ENCODE measurements at regions not wholly inside any gene's neighbourhood (a gene's known extent, or its start where the extent isn't known, plus 50 kb on each side); places are given as distances from the start of the nearest gene placed in this dataset.
"Not testable (repeated sequence)": the region's sequence is repeated elsewhere in the genome, so short reads cannot be mapped to it uniquely, and the experiment has no call there.

DNA sequence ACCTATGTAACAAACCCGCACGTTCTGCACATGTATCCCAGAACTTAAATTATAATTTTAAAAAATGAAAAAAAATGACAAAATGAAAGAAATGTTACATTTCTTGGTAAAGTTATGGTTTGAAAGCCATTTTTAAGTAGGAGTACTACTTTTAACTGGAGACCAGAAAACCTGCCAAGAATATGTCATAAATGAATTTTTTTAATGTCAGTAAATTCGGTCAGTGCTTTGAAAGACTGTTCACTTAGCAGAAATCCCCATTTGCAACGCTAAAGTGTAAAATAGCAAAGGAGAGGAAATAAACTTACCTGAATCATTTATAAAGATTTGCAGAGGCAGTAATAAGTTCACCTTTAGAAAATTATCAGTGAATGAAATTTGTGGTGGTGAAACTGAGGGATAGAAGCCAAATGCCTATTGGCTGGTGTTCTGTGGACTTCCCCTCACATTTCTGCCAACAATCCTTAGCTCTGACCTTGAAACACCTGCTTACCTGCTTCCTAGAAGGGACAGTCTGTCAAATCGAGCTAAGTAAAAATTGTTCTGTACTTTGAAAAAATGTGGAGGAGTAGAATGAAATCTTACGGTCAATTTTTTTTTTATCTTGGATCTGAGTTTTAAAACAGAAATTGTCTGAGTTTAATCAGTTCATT lies 714.2 kb downstream of the SLC6A15 start:
- no peak for DNase-seq

DNA sequence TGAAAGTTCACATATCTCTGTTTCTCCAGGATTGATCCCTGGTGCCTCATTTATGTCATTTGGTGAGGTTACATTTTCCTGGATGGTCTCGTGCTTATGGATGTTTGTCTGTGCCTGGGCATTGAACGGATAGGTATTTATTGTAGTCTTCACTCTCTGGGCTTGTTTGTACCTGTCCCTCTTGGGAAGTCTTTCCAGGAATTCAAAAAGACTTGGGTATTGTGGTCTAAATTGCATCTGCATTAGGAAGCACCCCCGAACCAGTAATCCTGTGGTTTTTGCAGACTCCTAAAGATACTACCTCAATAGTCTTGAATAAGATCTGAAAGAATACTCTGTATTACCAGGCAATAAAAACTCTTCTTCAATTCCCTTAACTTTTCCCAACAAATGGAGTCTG lies 720.8 kb downstream of the SLC6A15 start:
- DNase-seq: no peak

DNA sequence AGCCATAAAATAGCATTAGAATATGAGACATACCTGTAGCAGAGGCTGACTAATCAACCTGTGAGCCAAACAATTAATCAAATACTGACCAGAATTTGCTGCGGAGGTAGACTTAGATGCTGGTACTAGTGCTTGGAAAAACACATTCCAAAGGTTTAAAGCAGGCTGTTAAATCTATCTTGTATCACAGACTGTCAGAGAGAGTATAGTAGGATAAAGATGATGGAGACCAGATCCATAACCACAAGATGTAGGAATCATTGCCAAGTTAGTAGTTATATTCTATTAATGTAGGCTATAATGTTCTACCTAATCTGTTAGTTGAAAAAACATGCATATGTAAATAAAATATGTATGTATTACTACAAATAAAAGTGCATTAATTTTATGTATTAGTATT lies 726.2 kb downstream of the SLC6A15 start:
- DNase-seq: no peak

DNA sequence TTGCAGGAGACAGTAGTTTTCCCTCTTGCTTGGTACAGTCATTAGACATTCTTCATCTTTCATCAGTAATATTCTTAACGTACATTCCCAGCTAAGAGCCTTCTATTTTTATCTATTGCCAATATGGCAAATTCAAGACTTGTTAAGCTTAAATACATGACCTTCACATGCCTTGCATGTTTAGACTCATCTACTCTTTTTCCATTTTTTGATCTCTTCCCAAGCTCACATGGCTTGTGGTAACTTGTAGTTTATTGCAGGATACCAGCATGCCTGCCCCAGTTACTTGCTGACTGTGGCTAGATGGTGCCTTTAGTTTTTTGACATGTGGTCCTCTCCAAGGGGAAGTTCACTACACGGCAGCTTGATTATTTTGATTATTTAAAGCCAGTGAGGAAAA lies 729.0 kb downstream of the SLC6A15 start:
- no peak for DNase-seq

DNA sequence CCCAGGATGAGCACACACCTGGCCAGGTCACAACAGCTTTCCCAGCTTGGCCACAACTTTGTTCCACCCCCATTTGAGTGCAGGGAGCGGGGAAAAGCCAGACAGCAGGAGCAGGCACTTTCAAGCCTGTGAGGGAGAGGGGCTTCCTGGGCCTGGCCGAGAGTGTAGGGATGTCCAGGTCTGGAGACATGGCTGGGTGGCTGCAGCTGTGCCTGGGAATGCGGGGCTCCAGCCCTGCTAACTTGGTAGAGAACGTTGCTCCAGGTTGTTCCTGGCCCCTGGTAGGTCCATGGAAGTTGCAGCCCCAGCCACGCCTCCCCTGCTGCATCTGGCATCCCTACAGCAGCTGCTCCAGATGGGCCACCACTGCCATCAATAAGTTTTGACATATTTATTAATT lies 738.5 kb downstream of the SLC6A15 start:
- DNase-seq: no peak

DNA sequence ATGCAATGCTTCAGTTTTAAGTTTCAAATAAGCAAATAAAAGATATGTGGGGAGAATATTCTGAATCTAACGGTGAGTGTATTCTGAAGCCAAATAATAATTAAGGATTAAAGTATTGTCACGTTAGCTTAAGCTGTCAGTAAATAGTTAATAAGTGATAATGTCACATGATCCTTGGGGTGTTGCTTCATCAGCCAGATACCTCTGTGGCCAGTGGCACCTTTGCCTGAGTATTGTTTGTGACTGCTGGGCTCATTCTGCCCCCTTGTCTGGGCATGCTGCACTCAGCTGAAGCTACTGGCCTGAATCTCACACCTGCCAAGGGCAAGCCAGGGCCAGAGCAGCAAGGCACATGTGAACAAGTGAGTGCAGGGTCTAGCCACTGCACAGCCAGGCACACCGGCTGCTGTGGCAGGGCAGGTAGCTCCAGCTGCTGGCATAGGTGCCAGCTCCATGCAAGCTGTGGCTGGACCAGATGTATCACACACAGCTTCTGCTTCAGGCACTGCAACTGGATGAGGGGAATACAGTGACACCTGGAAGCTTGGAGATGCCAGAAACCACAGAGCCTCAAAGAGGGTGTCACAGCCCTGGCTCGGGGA lies 739.7 kb downstream of the SLC6A15 start:
- DNase-seq: no peak

DNA sequence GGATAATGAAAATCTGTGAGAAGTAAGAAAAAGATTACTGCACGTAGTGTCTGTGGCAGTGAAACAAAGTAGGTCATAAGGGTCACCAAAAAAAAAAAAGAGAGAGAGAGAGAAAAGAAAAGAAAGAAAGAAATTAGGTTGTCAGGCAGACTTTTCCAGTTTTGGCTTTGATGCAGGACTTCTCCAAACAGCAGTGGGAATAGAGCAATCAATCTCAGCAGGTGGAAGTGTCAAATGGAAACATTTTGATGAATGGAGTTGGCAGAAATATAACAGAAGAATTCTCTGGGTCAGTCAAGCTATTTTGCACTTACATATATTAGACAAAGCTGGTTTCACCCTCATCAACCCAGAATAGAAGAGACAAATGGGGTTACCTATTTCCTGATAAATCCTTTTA lies 745.8 kb downstream of the SLC6A15 start:
- DNase-seq: peak; percentile 14

DNA sequence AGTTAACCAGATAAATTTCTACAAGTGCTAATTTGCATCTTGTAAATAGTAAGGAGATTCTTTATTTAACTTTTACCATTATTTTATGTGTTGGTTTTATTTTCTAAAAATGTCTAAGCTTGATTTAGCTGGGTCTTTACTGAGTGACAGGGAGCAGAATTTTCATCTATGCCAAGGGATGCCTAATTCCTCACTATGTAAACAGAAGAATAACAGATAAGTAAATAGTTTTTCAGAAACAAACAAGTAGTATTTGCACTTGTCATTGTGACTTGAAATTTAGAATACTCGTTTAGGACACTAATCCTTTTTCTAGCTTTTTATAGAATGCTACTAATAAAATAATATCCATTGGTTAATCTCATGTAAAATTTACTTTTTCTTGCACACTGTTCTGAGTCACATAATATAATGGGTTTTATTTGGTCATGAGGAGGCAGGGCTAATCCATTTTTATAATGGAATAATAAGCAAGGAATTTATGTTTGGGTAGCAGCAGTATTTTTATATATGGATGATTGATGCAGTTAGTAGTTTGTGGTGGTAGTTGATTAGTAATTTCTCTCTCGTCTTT lies 746.5 kb downstream of the SLC6A15 start:
- DNase-seq: no peak

DNA sequence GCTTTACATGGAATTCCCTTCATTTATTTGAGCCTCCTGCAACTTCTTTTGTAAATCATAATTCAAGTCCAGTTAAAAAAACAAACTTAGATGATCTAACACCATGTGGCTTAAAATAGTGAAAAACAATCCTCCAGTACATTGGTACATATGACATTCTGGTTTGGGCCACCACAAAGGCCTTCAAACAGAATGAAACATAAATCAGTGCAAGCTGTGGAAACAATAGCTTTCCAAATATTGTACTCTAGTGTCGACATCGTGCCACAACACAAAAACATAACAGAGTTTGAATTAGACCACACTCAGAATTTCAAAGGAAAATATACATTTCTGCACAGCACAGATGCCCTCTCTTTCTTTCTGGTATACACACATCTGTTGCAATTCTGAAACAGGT lies 751.3 kb downstream of the SLC6A15 start:
- no peak for DNase-seq

DNA sequence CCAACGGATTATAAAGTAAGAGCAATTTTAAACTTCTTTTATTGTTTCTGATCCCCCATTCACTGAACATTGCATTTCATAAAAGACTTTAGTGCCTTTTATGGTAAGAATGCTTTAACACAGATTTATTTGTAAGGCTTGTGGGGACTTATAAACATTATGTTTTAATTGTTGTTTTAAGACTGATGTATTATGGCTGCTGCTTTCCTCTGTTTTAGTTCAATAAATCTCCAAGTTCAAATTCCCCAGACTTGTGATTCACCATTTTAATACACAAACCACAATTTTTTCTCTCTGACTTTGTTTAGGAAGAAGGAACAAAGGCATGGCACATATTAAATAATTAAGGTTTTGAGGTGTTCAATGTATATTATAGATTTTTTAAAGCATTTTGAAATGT lies 753.3 kb downstream of the SLC6A15 start:
- no peak for DNase-seq

DNA sequence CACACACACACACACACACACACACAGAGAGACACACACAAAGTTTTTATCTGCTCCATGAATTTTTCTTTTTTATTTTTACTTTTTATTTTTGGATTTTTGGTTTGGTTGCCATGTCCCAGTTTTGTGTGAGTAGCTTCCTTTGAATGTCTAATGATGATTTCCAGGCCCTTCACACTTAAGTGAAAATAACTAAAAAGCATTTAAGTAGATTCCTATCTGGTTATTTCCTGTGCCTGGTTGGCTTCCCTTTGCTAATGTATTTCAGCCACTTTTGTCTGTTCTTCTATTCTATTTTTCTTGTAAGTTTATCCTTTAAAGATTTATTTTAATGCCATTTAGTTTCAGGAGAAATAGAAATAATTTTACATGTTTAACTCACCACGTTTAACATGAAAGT lies 755.4 kb downstream of the SLC6A15 start:
- DNase-seq: no peak

DNA sequence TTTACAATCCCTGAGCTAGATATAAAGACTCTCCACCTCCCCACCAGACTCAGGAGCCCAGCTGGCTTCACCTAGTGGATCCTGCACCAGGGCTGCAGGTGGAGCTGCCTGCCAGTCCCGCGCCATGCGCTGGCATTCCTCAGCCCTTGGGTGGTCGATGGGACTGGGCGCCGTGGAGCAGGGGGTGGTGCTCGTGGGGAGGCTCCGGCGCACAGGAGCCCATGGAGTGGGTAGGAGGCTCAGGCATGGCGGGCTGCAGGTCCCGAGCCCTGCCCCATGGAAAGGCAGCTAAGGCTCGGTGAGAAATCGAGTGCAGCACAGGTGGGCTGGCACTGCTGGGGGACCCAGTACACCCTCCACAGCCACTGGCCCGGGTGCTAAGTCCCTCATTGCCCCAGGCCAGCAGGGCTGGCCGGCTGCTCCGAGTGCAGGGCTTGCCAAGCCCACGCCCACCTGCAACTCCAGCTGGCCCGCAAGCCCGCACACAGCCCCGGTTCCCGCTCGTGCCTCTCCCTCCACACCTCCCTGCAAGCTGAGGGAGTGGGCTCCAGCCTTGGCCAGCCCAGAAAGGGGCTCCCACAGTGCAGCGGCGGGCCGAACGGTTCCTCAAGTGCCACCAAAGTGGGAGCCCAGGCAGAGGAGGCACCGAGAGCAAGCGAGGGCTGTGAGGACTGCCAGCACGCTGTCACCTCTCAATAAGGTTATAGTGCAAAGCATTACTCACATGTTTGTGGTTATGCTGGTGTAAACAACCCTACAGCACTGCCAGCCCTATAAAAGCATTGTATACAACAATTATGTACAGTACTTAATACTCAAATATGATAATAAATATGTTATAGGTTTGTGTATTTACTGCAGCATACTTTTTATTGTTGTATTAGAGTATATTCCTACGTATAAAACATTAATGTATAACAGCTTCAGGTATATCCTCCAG lies 757.3 kb downstream of the SLC6A15 start:
- DNase-seq: not testable (repeated sequence)

DNA sequence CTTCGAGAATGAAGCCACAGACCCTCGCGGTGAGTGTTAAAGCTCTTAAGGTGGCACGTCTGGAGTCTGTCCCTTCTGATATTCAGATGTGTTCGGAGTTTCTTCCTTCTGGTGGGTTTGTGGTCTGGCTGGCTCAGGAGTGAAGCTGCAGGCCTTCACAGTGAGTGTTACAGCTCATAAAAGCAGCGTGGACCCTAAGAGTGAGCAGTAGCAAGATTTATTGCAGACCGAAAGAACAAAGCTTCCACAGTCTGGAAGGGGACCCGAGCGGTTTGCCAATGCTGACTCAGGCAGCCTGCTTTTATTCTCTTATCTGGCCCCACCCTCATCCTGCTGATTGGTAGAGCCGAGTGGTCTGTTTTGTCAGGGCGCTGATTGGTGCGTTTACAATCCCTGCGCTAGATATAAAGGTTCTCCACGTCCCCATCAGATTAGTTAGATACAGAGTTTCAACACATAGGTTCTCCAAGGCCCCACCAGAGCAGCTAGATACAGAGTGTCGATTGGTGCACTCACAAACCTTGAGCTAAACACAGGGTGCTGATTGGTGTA lies 758.1 kb downstream of the SLC6A15 start:
- not testable (repeated sequence) for DNase-seq

DNA sequence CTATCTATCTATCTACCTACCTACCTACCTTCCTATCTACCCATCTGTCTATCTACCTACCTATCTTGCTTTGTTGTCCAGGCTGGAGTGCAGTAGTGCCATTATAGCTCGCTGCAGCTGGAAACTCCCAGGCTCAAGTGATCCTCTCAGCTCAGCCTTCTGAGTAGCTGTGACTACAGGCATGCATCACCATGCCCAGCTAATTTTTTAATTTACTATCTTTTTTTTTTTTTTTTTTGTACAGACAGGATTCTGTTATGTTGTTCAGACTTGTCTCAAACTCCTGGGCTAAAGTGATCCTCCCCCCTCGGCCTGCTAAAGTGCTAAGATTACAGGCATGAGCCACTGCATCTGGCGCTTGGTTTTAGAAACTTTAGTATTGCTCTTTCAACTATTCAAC lies 762.4 kb downstream of the SLC6A15 start:
- no peak for DNase-seq

DNA sequence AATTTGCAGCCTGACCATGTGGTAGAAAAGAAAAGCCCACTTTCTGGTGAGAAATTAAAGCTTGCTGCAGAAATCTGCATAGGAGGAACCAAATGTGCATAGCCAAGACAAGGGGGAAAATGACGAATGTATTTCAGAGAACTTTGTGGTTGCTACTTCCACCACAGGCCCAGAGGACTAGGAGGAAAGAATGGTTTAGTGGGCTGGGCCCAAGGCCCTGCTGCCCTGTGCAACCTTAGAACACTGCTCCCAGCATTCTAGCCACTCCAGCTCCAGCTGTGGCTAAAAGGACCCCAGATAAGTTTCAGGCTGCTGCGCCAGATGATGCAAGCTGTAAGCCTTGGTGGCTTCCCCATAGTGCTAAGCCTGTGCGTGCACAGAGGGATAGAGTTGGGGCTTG lies 764.3 kb downstream of the SLC6A15 start:
- no peak for DNase-seq

DNA sequence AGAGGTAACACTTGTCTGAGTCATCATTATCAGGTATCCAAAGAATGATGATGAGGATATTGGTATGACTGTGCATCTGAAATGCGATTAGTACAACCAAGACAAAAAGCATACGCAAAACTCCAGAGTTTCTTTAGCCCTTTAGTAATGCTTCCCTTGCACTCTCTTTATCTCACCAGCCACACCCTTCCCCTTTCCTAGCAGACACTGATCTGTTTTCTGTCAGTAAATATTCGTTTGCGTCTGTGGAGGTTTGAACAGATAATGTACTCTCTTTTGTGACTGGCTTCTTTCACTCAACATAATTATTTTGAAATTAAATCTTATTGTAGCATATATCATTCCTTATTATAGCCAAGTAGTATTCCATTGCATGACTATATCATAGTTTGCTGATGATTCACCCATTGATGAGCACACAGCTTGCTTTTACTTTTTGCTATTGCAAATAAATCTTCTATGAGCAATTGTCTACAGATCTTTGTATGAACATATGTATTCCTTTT lies 775.7 kb downstream of the SLC6A15 start:
- no peak for DNase-seq

DNA sequence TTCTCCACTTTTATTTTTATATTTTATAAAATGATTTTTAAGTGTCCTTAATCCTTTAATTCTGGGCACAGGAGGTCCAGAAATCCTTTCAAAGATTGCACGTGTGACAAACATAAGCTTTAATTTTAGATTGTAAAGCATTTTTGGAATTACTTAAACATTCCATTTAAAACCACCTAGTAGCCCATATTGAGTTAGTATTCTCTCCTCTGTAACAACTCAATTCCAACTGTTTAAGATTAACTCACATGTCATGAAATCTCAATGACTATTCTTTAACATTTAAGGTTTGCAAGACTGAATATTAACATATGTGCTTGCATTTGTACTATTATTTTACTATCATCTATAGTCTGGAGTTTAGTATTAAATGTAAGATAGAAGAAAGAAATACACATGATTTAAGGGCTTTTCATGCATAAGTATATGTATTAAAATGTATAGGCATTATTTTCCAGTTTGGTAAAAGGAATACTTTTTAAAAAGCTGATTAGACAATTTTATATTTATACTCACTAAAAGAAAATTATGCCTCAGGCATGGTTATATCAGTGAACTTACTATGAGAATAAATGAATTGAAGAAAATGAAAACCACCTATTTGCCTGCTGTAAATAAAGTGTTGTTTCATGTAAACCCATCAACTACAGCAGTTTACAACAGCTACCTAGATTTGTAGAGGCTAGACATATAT lies 776.9 kb downstream of the SLC6A15 start:
- no peak for DNase-seq

DNA sequence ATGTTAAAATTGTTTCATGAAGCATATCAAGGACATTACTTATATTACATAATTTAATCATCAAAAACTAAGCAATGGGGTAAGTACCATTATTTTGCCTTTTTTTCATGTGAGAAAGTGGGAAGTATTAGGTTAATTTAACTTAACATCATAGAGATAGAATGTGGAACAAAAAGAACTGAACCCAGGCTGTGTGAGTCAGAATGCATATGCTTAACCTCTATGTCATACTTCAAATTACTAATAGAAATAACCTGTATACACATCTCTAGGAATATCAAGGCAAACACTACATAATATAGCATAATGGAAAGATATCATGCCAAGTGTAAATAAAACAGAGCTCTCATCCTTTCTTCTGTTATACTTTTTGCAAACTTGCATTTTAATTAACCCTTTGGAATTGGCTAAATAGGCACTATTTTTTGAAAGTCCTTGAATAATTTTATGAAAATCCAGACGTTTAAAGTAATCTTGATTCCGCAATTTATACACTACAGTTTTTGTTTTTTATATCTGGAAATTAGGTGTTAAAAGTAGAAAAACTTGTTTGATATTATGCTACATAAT lies 777.7 kb downstream of the SLC6A15 start:
- DNase-seq: no peak

DNA sequence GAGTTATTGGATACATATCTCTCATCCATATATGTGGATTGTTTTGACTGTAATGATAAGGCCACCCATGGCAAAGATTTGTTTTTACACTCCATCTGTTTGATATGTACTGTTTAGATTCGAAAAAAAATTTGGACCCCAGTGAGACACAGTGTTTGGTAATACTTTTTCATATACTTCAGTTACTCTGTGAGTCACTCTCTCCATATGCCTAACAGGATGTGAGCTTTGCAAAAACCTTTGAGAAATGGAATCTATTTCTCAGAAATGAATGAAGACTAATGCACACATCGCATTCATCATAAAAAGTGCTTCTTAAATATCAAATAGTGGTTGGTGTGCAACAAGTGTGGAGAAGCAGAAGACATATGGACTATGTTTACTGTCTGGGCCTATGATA lies 781.5 kb downstream of the SLC6A15 start:
- DNase-seq: no peak

DNA sequence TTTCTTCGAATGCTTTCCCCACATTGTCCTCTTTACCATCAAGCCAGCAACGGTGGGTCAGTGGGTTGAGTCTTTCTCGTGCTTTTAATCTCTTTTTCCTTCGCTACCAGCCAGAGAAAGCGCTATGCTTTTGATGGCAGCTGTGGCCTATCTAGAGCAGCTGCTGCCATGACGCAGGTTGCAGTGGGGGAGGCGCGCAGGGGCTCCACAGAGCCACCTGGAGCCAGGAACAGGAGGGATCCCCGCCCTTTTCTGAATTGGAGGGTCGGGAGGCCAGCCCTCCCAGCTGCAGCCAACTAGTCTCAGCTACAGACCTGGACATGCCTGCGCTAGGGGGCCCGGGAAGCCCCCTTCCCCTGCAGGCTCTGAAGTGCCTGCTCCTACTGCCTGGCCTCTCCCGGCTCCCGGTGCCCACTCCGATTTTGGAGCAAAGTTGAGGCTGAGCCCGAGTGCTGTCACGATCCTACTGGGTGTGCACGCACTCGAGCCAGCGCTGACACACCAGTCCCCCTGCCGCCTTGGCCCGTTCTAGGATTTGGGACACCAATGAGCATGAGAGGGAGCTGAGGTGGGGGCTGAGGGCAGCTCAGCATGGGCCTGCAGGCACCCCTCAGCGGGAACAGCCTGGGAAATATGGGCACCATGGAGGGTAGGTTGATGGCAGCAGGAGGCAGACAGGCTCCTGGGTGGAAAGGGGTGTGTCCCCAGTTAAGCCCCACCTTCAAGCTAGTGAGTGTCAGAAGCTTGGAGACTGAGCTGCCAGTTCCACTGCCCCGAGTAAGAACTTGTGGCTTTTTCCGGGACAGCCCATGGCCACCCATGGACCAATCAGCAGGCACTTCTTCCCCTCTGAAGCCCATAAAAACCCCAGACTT lies 784.2 kb downstream of the SLC6A15 start:
- DNase-seq: no peak

DNA sequence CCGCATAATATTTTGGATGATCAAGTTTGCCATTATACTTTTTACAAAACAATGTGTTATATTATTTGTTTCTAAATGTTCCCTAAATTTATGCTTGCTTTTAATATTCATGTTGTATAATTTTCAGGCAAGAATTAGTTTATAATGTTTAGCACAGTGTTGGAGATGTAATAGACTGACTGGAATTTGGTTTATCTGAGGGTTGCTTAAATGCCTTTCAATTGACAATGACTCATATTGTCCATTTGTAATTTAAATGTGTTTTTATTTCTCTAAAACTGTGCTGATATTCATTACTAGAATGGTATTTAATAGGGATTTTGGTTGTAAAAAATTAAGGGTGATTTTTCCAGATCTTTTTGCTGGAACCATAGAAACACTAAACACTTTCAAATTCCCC lies 788.4 kb downstream of the SLC6A15 start:
- no peak for DNase-seq
